GM10266 (cell line): ENCODE measurements at regions not wholly inside any gene's neighbourhood (a gene's known extent, or its start where the extent isn't known, plus 50 kb on each side); places are given as distances from the start of the nearest gene placed in this dataset.
"Not testable (repeated sequence)": the region's sequence is repeated elsewhere in the genome, so short reads cannot be mapped to it uniquely, and the experiment has no call there.

Experiments
- DNase-seq: peaks from one replicate; pipeline ENCODE4 v3.0.0; 2012; ENCODE audit errors: extremely low spot score
- CTCF ChIP-seq: IDR thresholded peaks from 2 replicates; pipeline ENCODE4 v1.5.1; 2012; ENCODE audit warnings: mild to moderate bottlenecking, low read depth; ENCODE audit not compliant: control insufficient read depth, insufficient read depth; ENCODE audit errors: missing control alignments

- no peak for TF ChIP-seq CTCF
These were observed 59.6 kb upstream of the MAN2A1 start for GRCh38 chr5:109630093-109630492.

GRCh38 chr5:109628591-109628990 is 61.1 kb upstream of the MAN2A1 start:
- no peak for TF ChIP-seq CTCF
- no peak for DNase-seq

More at GRCh38 chr5:109630093-109630492, 59.6 kb upstream of the MAN2A1 start:
- DNase-seq, result no peak

- DNase-seq, result not testable (repeated sequence)
These were observed 68.5 kb upstream of the MAN2A1 start for GRCh38 chr5:109621266-109621665.

GRCh38 chr5:109620651-109621050 is 69.1 kb upstream of the MAN2A1 start:
- DNase-seq, result no peak
- no peak for TF ChIP-seq CTCF

- DNase-seq, result no peak
- no peak for TF ChIP-seq CTCF
These were observed 70.1 kb upstream of the MAN2A1 start for GRCh38 chr5:109619606-109620005.

- DNase-seq, result no peak
- TF ChIP-seq CTCF, result no peak
These were observed 70.7 kb upstream of the MAN2A1 start for GRCh38 chr5:109619021-109619460.

GRCh38 chr5:109614981-109615380 is 74.7 kb upstream of the MAN2A1 start:
- TF ChIP-seq CTCF, result no peak
- DNase-seq, result no peak

GRCh38 chr5:109614301-109614700 is 75.4 kb upstream of the MAN2A1 start:
- DNase-seq, result no peak
- no peak for TF ChIP-seq CTCF
